MM.1S (cell line): ENCODE measurements at regions not wholly inside any gene's neighbourhood (a gene's known extent, or its start where the extent isn't known, plus 50 kb on each side); places are given as distances from the start of the nearest gene placed in this dataset.

Source experiments
- DNase-seq: peaks from one replicate; pipeline ENCODE4 v3.0.0-alpha.2; 2015
- H2AFZ ChIP-seq: fragments of 300-600 bp; sonication (generic); 2 replicates; pipeline ENCODE4 v1.6.0; 2016; ENCODE audit warnings: antibody characterized with exemption, low read length
- H3F3A ChIP-seq: fragments of 300-600 bp; sonication (generic); 2 replicates; pipeline ENCODE4 v1.6.1; 2016; ENCODE audit warnings: mild to moderate bottlenecking, antibody characterized with exemption, low read length, moderate library complexity, mixed read lengths; ENCODE audit not compliant: insufficient read depth
- H3K27ac ChIP-seq: fragments of 300-600 bp; sonication (generic); 2 replicates; pipeline ENCODE4 v1.5.1; 2016; ENCODE audit warnings: mild to moderate bottlenecking, low read length
- H3K27me3 ChIP-seq: fragments of 300-600 bp; sonication (generic); replicated peaks from 2 replicates; pipeline ENCODE4 v1.6.0; 2016; ENCODE audit warnings: low read length; ENCODE audit not compliant: insufficient read depth
- H3K36me3 ChIP-seq: fragments of 300-600 bp; sonication (generic); replicated peaks from 2 replicates; pipeline ENCODE4 v1.6.1; 2016; ENCODE audit warnings: mild to moderate bottlenecking, low read length, mixed read lengths; ENCODE audit not compliant: insufficient read depth
- H3K4me1 ChIP-seq: fragments of 300-600 bp; sonication (generic); 2 replicates; pipeline ENCODE4 v1.6.1; 2016; ENCODE audit warnings: low read length, mixed read lengths
- H3K4me2 ChIP-seq: fragments of 300-600 bp; sonication (generic); 2 replicates; pipeline ENCODE4 v1.6.0; 2016; ENCODE audit warnings: low read depth, low read length
- H3K4me3 ChIP-seq: fragments of 300-600 bp; sonication (generic); 2 replicates; pipeline ENCODE4 v1.5.1; 2016; ENCODE audit warnings: low read length, mixed read lengths
- H3K79me2 ChIP-seq: fragments of 300-600 bp; sonication (generic); 2 replicates; pipeline ENCODE4 v1.6.1; 2016; ENCODE audit warnings: mixed run types, low read length, mixed read lengths
- H3K9ac ChIP-seq: fragments of 300-600 bp; sonication (generic); 2 replicates; pipeline ENCODE4 v1.6.1; 2016; ENCODE audit warnings: low read length, mixed read lengths
- H3K9me2 ChIP-seq: fragments of 300-600 bp; sonication (generic); replicated peaks from 2 replicates; pipeline ENCODE4 v1.6.1; 2016; ENCODE audit warnings: mild to moderate bottlenecking, low read length, mixed read lengths; ENCODE audit not compliant: insufficient read depth
- H3K9me3 ChIP-seq: fragments of 300-600 bp; sonication (generic); replicated peaks from 2 replicates; pipeline ENCODE4 v1.6.1; 2016; ENCODE audit warnings: mild to moderate bottlenecking, low read length, mixed read lengths; ENCODE audit not compliant: insufficient read depth
- H4K20me1 ChIP-seq: fragments of 300-600 bp; sonication (generic); 2 replicates; pipeline ENCODE4 v1.6.1; 2016; ENCODE audit warnings: mild to moderate bottlenecking, low read length, moderate library complexity, mixed read lengths; ENCODE audit not compliant: insufficient read depth
- CTCF ChIP-seq: fragments of 300-600 bp; sonication (generic); IDR thresholded peaks from 2 replicates; pipeline ENCODE4 v1.5.1; 2016; ENCODE audit warnings: antibody characterized with exemption, low read length, mixed read lengths
- EZH2 ChIP-seq: fragments of 300-600 bp; sonication (generic); optimal IDR thresholded peaks from 2 replicates; pipeline ENCODE3; 2017; ENCODE audit warnings: low read depth, mild to moderate bottlenecking, antibody characterized with exemption, low read length, mixed read lengths
- EZH2phosphoT487 ChIP-seq: fragments of 300-600 bp; sonication (generic); IDR thresholded peaks from 2 replicates; pipeline ENCODE4 v1.6.1; 2018; ENCODE audit warnings: antibody characterized with exemption, low read length

- Histone ChIP-seq H3K9me2 (no peaks in the 10 kb centered on the region), H3K4me1 (no peaks in the 10 kb centered on the region), H4K20me1 (no peaks in the 10 kb centered on the region), H3K4me2 (no peak overlapping the region), H3F3A (no peaks in the 10 kb centered on the region), H3K4me3 (no peak overlapping the region), H3K36me3 (no peaks in the 10 kb centered on the region), H3K9me3 (no peaks in the 10 kb centered on the region), H3K9ac (no peak overlapping the region), H3K27ac (no peak overlapping the region), H3K79me2 (0 out of 2 replicates have a peak, but pooled peaks cover 2% of the 10 kb centered on the region), H2AFZ (no peak overlapping the region), H3K27me3 (peaks cover 42% of the 10 kb centered on the region)
- TF ChIP-seq CTCF (no peak), EZH2phosphoT487 (no peak), EZH2 (no peak)
- no peak for DNase-seq
These were observed 94.1 kb downstream of the HMX1 start for GRCh38 chr4:8777320-8778196.

DNA sequence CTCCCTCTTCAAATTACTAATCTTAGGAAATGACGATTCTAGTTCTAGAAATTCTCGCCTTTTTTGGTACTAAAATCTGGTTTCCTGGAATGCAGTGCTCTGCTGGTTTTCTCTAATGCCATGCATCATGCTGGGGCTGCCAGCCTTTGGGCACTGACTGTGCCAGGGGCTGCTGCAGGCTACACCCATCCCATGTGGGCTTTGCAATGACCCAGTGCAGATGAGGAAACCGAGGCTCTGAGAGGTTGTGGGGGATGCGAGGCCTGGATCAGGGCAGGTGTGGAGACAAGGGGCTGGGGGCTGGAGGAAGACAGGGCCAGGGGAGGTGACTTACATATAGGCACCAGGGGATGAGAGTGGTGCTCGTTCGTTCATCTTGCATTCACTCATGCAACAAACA is 95.3 kb downstream of the HMX1 start:
- DNase-seq: no peak
- no peak overlapping the region for H2AFZ ChIP-seq
- H3K79me2 ChIP-seq: 0 out of 2 replicates have a peak, but pooled peaks cover 2% of the 10 kb centered on the region
- no peaks in the 10 kb centered on the region for H3K9me2 ChIP-seq
- no peak overlapping the region for H3K4me3 ChIP-seq
- H3K27ac ChIP-seq: no peak overlapping the region
- H3K9ac ChIP-seq: no peak overlapping the region
- TF ChIP-seq EZH2 (no peak), CTCF (no peak), EZH2phosphoT487 (no peak)
- H3K4me1 ChIP-seq: no peaks in the 10 kb centered on the region
- no peaks in the 10 kb centered on the region for H4K20me1 ChIP-seq
- H3K4me2 ChIP-seq: no peak overlapping the region
- no peaks in the 10 kb centered on the region for H3K36me3 ChIP-seq
- no peaks in the 10 kb centered on the region for H3K9me3 ChIP-seq
- peaks cover 32% of the 10 kb centered on the region for H3K27me3 ChIP-seq
- no peaks in the 10 kb centered on the region for H3F3A ChIP-seq

DNA sequence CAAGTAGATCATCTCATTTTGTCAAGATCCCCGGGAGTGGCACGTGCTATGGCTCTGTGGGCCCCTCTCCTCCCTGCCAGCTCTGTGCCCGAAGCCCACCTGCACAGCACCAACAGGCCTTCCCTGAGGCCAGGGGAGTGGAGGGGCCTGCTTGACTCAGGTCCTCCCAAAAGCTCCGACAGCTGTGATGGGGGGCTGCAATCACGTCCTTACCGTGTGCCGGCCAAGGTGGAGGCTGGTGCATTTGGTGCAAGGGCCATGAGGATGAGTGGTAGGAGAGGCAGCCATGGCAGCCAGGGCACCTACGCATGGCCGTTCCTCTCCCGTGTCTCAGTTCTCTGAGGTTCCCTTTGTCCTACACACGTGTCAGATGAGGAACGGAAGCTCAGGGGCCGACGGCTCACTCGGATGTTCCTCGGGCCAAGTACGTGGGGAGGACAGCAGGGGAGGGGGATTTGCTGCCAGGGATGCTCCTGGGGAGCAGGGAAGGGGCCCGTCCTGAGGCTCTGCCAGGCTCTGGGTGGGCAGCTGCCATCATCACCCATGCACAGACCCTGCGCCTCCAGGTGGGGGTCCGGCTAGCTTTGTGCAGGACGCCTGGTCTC is 95.8 kb downstream of the HMX1 start:
- Histone ChIP-seq H3F3A (no peaks in the 10 kb centered on the region), H3K4me2 (no peak overlapping the region), H3K4me1 (no peaks in the 10 kb centered on the region), H3K36me3 (no peaks in the 10 kb centered on the region), H3K27ac (no peak overlapping the region), H4K20me1 (no peaks in the 10 kb centered on the region), H3K9me3 (no peaks in the 10 kb centered on the region), H3K4me3 (no peak overlapping the region), H2AFZ (no peak overlapping the region), H3K79me2 (0 out of 2 replicates have a peak, but pooled peaks cover 2% of the 10 kb centered on the region), H3K9me2 (no peaks in the 10 kb centered on the region), H3K9ac (no peak overlapping the region), H3K27me3 (peaks cover 27% of the 10 kb centered on the region)
- no peak for DNase-seq
- TF ChIP-seq CTCF: no peak
- no peak for TF ChIP-seq EZH2phosphoT487
- TF ChIP-seq EZH2: no peak
